Prostate gland (tissue), 2 donors: ENCODE measurements at regions not wholly inside any gene's neighbourhood (a gene's known extent, or its start where the extent isn't known, plus 50 kb on each side); places are given as distances from the start of the nearest gene placed in this dataset.

ENCODE experiments used
- POLR2AphosphoS5 ChIP-seq: sonication (generic); formaldehyde crosslinking; IDR thresholded peaks from one replicate; pipeline ENCODE4 v1.6.1; 2017; ENCODE audit warnings: antibody characterized with exemption
- TF ChIP-seq, protein P1 (sequence below), 4 experiments: fragments of 200-600 bp in 2 of 4; fragments of 450-650 bp in 2 of 4; sonication (generic) in 2 of 4; IDR thresholded peaks; 1 replicate in 3 of 4; 2 replicates in 1 of 4; pipeline ENCODE4 v1.5.1; 2016 to 2019; ENCODE audit warnings: antibody characterized with exemption in 4 of 4, mild to moderate bottlenecking in 2 of 4, moderate library complexity in 2 of 4

DNA sequence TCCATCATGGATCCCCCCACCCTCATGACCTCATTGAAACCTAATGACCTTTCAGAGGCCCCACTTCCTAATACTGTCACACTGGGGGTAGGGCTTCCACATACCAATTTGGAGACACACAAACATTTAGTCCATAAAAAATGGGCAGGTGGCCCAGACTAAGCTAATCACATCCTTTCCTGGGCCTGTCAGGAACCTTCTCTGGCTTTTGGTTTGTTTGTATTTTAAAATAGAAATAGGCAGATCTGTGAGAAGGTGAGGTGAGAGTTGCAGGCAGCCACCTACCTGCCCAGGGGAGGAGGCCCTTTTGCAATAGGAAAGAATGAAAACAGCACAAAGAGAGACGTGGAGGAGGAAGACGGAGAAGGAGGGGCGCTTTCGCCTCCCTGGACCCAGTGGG is 90.2 kb upstream of the BOD1 start:
- TF ChIP-seq, protein P1, sequence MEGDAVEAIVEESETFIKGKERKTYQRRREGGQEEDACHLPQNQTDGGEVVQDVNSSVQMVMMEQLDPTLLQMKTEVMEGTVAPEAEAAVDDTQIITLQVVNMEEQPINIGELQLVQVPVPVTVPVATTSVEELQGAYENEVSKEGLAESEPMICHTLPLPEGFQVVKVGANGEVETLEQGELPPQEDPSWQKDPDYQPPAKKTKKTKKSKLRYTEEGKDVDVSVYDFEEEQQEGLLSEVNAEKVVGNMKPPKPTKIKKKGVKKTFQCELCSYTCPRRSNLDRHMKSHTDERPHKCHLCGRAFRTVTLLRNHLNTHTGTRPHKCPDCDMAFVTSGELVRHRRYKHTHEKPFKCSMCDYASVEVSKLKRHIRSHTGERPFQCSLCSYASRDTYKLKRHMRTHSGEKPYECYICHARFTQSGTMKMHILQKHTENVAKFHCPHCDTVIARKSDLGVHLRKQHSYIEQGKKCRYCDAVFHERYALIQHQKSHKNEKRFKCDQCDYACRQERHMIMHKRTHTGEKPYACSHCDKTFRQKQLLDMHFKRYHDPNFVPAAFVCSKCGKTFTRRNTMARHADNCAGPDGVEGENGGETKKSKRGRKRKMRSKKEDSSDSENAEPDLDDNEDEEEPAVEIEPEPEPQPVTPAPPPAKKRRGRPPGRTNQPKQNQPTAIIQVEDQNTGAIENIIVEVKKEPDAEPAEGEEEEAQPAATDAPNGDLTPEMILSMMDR (IDR thresholded peaks at IDR 0.05), result no peak
- TF ChIP-seq POLR2AphosphoS5, result no peak
